ENCODE measurements at regions not wholly inside any gene's neighbourhood (a gene's known extent, or its start where the extent isn't known, plus 50 kb on each side); places are given as distances from the start of the nearest gene placed in this dataset.

GRCh38 chr22:27175974-27176373 is 518.6 kb downstream of the MIAT start:
- CTCF ChIA-PET, result no interaction called here
- H3K27ac ChIP-seq, result no peak overlapping the region

GRCh38 chr22:27179161-27179560 is 521.8 kb downstream of the MIAT start:
- POLR2A ChIA-PET (ENCODE audit: low non-redundant PET), result no interaction called here
- no peak overlapping the region for H3K27ac ChIP-seq
- CTCF ChIA-PET, result interaction anchor here (0.6 kb wide), 1 partner anchor 835 kb away, joined by 3 read pairs; no protein-coding TSS in a partner anchor
- no peak for DNase-seq (ENCODE audit: low spot score)
- TF ChIP-seq CTCF (conservative IDR thresholded peaks at IDR 0.05; ENCODE audit: low read depth), result no peak

More at GRCh38 chr22:27175974-27176373, 518.6 kb downstream of the MIAT start:
- POLR2A ChIA-PET (ENCODE audit: low non-redundant PET), result no interaction called here
- DNase-seq (ENCODE audit: low spot score), result no peak
- no peak for TF ChIP-seq CTCF (conservative IDR thresholded peaks at IDR 0.05; ENCODE audit: low read depth)

- H3K27ac ChIP-seq, result no peak overlapping the region
- ChIA-PET CTCF (no interaction called here), POLR2A (ENCODE audit: low non-redundant PET) (no interaction called here)
- DNase-seq (ENCODE audit: low spot score), result no peak
- no peak for TF ChIP-seq CTCF (conservative IDR thresholded peaks at IDR 0.05; ENCODE audit: low read depth)
Measured at GRCh38 chr22:27181537-27181936, 524.1 kb downstream of the MIAT start.

- H3K27ac ChIP-seq, result peak overlapping the region; percentile 37
Measured at GRCh38 chr22:27183474-27183873, 526.1 kb downstream of the MIAT start.

GRCh38 chr22:27185099-27185709 is 527.8 kb downstream of the MIAT start:
- no peak overlapping the region for H3K27ac ChIP-seq
- ChIA-PET CTCF (no interaction called here), POLR2A (ENCODE audit: low non-redundant PET) (no interaction called here)
- no peak for TF ChIP-seq CTCF (conservative IDR thresholded peaks at IDR 0.05; ENCODE audit: low read depth)
- no peak for DNase-seq (ENCODE audit: low spot score)

More at GRCh38 chr22:27183474-27183873, 526.1 kb downstream of the MIAT start:
- no peak for TF ChIP-seq CTCF (conservative IDR thresholded peaks at IDR 0.05; ENCODE audit: low read depth)
- ChIA-PET CTCF (interaction anchor here (0.6 kb wide), 1 partner anchor 96 kb away, joined by 3 read pairs; no protein-coding TSS in a partner anchor), POLR2A (ENCODE audit: low non-redundant PET) (no interaction called here)
- DNase-seq (ENCODE audit: low spot score), result no peak

GRCh38 chr22:27185760-27186302 is 528.4 kb downstream of the MIAT start:
- TF ChIP-seq CTCF (conservative IDR thresholded peaks at IDR 0.05; ENCODE audit: low read depth), result no peak
- DNase-seq (ENCODE audit: low spot score), result no peak
- no peak overlapping the region for H3K27ac ChIP-seq
- CTCF ChIA-PET, result no interaction called here
- POLR2A ChIA-PET (ENCODE audit: low non-redundant PET), result no interaction called here
